Transverse colon (tissue), 4 donors: ENCODE measurements at regions not wholly inside any gene's neighbourhood (a gene's known extent, or its start where the extent isn't known, plus 50 kb on each side); places are given as distances from the start of the nearest gene placed in this dataset.

Source experiments
- DNase-seq: peaks from one replicate; pipeline ENCODE4 v3.0.0-alpha.2; 2019
- H3K27ac ChIP-seq, 4 donors: fragments of 200-600 bp; sonication (generic); 2 replicates each; pipeline ENCODE4 v1.5.1; 2016 to 2018; ENCODE audit warnings: inconsistent platforms in 4 of 4
- H3K27me3 ChIP-seq: fragments of 200-600 bp; sonication (generic); 2 replicates; pipeline ENCODE4 v1.5.1; 2017; ENCODE audit warnings: inconsistent platforms
- H3K36me3 ChIP-seq, 4 donors: fragments of 200-600 bp; sonication (generic); 2 replicates each; pipeline ENCODE4 v1.5.1; 2017 to 2019; ENCODE audit warnings: inconsistent platforms in 4 of 4
- H3K4me1 ChIP-seq, 4 donors: fragments of 200-600 bp; sonication (generic); 2 replicates each; pipeline ENCODE4 v1.5.1; 2017 to 2020; ENCODE audit warnings: inconsistent platforms in 4 of 4
- H3K4me3 ChIP-seq, 4 donors: fragments of 200-600 bp; sonication (generic); 1 replicate in 1 of 4; 2 replicates in 3 of 4; pipeline versions ENCODE4 v1.5.1 to v1.6.1; 2017 to 2019; ENCODE audit warnings: inconsistent platforms in 4 of 4
- H3K9me3 ChIP-seq, 2 donors: fragments of 200-600 bp; sonication (generic); 2 replicates each; pipeline ENCODE4 v1.5.1; 2017 to 2019; ENCODE audit warnings: inconsistent platforms in 2 of 2
- CTCF ChIP-seq, 5 experiments: fragments of 200-600 bp in 3 of 5; fragments of 450-650 bp in 2 of 5; sonication (generic) in 3 of 5; IDR thresholded peaks; 1 replicate in 2 of 5; 2 replicates in 3 of 5; pipeline ENCODE4 v1.5.1; 2016 to 2017; ENCODE audit warnings: antibody characterized with exemption in 5 of 5, inconsistent platforms in 3 of 5, mild to moderate bottlenecking in 2 of 5, moderate library complexity in 1 of 5
- EP300 ChIP-seq: sonication (generic); formaldehyde crosslinking; IDR thresholded peaks from one replicate; pipeline ENCODE4 v1.6.1; 2017; ENCODE audit warnings: antibody characterized with exemption, low read depth
- POLR2A ChIP-seq: fragments of 450-650 bp; IDR thresholded peaks from one replicate; pipeline ENCODE4 v1.6.1; 2016; ENCODE audit warnings: antibody characterized with exemption, mild to moderate bottlenecking, moderate library complexity
- POLR2AphosphoS5 ChIP-seq, 3 donors: sonication (generic); formaldehyde crosslinking; IDR thresholded peaks; one replicate each; pipeline ENCODE4 v1.6.1; 2016; ENCODE audit warnings: antibody characterized with exemption in 3 of 3
- WGBS, 2 donors: methylation state at CpG; one replicate each; pipeline ENCODE4 v1.1.5; 2018; ENCODE audit warnings: low coverage in 1 of 2; 5-methylcytosine and 5-hydroxymethylcytosine counted together
- in situ Hi-C, 4 donors: fragments of 200-750 bp; cut with MboI; loops; one replicate each; pipeline versions ENCODE4 v1.15.0 to v1.15.1; 2017; ENCODE audit warnings: low sequenced_read_pairs in 3 of 4, low pct_ligation_motif_present in 1 of 4, low pct_unique_long_range_greater_than_20kb in 1 of 4
- intact Hi-C: fragments of 100-400 bp; cut with DNase I; formaldehyde crosslinking; loops from one replicate; pipeline ENCODE4 v1.15.1; 2023; ENCODE audit warnings: low total_unique reads

- no peak overlapping the region for H3K27ac ChIP-seq
- DNase-seq = no peak
- intact Hi-C loops = no loop called here
- in situ Hi-C loops = no loop called here
- no peaks in the 10 kb centered on the region for H3K36me3 ChIP-seq
- H3K9me3 ChIP-seq = no peaks in the 10 kb centered on the region
- H3K4me1 ChIP-seq = no peaks in the 10 kb centered on the region
- no peak overlapping the region for H3K4me3 ChIP-seq
- H3K27me3 ChIP-seq = no peaks in the 10 kb centered on the region
- 68 to 76% methylated on average over 3 of the region's 3 CpGs for WGBS, 2 donors
- TF ChIP-seq POLR2AphosphoS5 (IDR thresholded peaks at IDR 0.05) (no peak), POLR2A (no peak), CTCF (IDR thresholded peaks at IDR 0.05) (no peak), EP300 (no peak)
These were observed 292.4 kb downstream of the ZNF608 start for GRCh38 chr5:124454081-124454480.

DNA sequence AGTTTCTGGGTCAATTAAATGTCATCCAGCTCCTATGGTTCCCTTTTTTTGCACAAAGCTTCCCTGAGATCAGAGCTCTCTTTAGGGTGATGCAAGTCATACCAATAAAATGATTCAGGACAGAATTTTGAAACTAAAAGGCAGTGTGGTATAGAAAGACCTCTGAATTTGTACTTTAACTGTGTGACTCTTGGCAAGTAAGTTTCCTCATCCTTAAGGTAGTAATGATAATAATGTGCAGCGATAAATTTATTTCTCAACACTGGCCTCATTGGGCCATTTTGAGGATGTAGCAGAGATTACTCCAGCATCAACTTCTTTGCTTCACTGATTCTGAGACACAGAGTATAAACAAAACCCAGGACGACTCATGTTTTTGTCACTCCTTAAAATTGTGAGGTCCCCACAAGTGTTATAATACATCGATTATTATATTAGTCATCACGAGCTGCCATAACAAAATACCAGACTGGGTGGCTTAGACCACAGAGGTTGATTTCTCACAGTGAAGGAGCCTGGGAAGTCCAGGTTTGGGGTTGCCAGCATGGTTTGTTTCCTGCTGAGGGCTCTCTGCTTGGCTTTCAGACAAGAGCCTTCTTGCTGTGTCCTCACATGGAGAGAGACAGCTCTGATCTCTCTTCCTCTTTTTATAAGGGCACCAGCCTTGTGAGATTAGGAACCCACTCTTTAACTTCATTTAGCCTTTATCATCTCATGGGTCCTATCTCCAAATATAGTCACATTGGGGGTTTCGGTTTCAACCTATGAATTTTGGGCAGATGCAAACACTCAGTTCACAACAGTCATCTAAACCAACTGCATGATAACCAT lies 293.0 kb downstream of the ZNF608 start:
- in situ Hi-C loops = no loop called here
- DNase-seq = no peak
- intact Hi-C loops = no loop called here
- Histone ChIP-seq H3K27ac (no peak overlapping the region), H3K36me3 (no peaks in the 10 kb centered on the region), H3K9me3 (no peaks in the 10 kb centered on the region), H3K4me1 (no peaks in the 10 kb centered on the region), H3K4me3 (no peak overlapping the region), H3K27me3 (no peaks in the 10 kb centered on the region)
- WGBS, 2 donors = 68 to 71% methylated on average over 5 of the region's 5 CpGs
- no peak for TF ChIP-seq POLR2AphosphoS5 (IDR thresholded peaks at IDR 0.05)
- no peak for TF ChIP-seq CTCF (IDR thresholded peaks at IDR 0.05)
- TF ChIP-seq POLR2A = no peak
- no peak for TF ChIP-seq EP300

DNA sequence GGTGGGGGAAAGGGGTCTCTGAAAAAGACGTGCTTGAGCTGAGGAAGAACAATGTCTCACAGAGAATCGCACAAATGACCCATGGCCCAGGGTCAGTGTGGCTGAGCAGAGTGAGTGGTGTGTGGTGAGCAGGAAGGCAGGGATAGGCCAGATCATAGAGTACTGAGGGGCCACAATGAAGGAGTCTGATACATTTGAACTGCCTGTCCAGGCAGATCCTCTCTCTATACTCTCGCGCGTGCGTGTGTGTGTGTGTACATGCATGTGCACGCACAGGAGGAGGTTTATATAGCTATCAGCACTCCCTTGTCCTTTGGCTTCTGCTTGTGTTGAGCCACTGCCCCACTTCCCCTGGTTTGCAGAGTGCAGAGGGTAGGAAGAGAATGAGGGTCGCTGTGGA lies 294.0 kb downstream of the ZNF608 start:
- Histone ChIP-seq H3K4me1 (no peaks in the 10 kb centered on the region), H3K36me3 (no peaks in the 10 kb centered on the region), H3K27ac (no peak overlapping the region), H3K4me3 (no peak overlapping the region), H3K9me3 (no peaks in the 10 kb centered on the region), H3K27me3 (no peaks in the 10 kb centered on the region)
- TF ChIP-seq CTCF (IDR thresholded peaks at IDR 0.05) (no peak), POLR2AphosphoS5 (IDR thresholded peaks at IDR 0.05) (no peak), POLR2A (no peak), EP300 (no peak)
- intact Hi-C loops (no loop called here), in situ Hi-C loops (no loop called here)
- 79 to 96% methylated on average over 2 to 8 of the region's 8 CpGs for WGBS, 2 donors
- no peak for DNase-seq

DNA sequence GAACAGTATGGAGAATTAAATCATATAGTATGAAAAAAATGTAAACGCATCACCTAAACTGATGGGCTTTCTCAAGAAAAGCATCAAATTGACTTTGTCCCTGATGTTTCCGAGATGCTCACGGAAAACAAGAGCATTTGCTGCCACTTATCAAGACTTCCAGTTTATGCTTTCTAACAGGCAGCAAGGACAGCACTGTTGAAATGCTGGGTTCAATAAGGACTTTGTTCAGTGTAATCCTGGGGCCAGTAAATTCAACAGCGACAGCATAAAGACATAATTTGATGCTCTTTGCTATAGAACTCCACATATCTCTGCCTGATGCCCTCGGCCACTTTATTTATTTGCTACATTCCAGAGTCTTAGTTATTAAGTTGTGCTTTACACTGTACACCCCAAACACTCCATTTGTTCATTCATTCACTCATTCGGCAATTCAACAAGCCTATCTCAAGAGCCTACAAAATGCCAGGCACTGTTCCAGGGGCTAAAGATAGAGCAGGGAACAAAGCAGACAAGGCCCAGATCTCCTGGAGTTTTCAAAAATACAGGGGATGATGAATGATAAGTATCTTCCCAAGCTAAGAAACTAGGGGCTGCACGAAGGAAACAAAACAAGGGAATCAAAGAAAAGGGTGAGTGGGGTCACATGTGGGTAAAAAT lies 294.6 kb downstream of the ZNF608 start:
- Histone ChIP-seq H3K4me3 (no peak overlapping the region), H3K9me3 (no peaks in the 10 kb centered on the region), H3K36me3 (no peaks in the 10 kb centered on the region), H3K27me3 (no peaks in the 10 kb centered on the region), H3K27ac (no peak overlapping the region), H3K4me1 (no peaks in the 10 kb centered on the region)
- in situ Hi-C loops (no loop called here), intact Hi-C loops (no loop called here)
- 84 to 87% methylated on average over 6 to 7 of the region's 7 CpGs for WGBS, 2 donors
- no peak for DNase-seq
- TF ChIP-seq CTCF (IDR thresholded peaks at IDR 0.05) = no peak
